Stimulated activated CD8-positive, alpha-beta memory T cell treated with anti-CD3 and anti-CD28 coated beads, Interleukin-4, amount 100 ng/mL, for 48 hours (primary cell): ENCODE measurements at regions not wholly inside any gene's neighbourhood (a gene's known extent, or its start where the extent isn't known, plus 50 kb on each side); places are given as distances from the start of the nearest gene placed in this dataset.

ENCODE experiments used
- DNase-seq: peaks from one replicate; pipeline ENCODE4 v3.0.0-alpha.2; 2020

DNA sequence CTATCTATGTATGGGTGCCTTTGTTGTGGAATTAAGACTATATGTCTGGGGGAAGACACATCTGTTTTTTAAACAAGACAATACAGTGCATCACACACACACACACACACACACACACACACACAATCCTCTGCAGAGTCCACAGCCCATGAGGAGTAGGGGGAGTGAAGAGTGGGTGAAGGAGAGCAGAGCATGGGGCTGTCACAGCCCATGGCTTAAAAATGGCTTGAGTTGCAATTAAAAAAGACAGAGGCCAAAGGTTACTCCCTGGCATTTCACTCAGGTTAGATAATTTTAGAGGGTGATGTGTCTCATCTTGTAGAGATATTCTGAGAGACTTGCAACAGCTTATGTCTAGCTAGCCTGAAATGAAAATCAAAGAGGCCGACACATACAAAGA lies 176.5 kb upstream of the PLXNA2 start:
- no peak for DNase-seq

DNA sequence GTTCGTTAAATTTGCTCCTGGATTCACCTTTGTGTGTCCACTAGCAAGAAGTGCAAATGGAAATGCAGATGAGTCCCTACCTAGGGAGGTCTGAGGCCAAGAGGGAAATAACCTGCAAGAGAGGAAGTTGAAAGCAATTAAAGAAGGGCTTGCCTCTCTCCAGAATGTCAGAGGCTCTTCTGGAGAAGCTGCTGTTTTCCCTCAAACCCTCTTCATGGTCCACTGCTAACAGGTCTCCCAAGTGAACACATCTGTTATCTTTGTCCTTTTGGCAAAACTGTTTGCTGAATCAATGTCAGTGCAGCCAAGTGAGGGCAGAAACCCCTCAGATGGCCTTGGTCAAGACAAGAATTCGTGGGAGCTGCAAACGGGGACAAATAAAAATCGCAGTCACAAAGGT lies 177.3 kb upstream of the PLXNA2 start:
- no peak for DNase-seq

DNA sequence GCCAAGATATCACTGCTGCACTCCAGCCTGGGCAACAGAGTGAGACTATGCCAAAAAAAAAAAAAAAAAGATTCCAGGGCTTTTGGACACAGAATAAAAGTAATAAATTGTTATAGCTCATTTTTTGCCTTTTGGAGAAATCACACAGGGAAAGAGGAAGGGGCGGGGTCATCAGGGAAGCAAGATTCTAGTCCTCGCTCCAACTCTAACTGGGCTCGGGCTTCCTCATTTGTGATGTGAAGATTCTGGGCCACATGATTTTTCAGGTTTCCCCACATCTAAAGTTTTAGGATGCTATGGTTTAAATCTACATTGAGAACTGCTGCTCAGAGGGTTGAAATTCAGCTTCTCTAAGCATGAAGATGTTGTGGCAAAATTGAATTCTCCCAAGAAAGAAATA lies 179.3 kb upstream of the PLXNA2 start:
- no peak for DNase-seq

DNA sequence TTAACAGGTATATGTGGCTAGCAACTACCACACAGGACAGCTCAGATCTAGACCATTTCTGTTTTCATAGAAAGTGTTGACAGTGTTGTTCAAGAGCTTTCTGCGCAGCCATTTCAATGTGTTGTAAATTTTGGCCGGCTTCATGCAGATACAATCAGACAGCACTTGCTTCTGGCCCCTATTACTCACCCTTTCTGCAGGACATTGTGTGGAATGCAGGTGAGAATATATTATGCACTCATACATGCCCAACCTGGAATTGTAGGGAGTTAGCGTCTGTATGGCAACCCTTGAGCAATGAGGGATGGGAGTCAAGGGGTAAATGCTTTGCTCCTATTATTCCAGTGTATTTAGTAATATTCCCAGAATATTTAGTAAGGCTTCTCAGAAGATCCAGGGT lies 180.9 kb upstream of the PLXNA2 start:
- no peak for DNase-seq

DNA sequence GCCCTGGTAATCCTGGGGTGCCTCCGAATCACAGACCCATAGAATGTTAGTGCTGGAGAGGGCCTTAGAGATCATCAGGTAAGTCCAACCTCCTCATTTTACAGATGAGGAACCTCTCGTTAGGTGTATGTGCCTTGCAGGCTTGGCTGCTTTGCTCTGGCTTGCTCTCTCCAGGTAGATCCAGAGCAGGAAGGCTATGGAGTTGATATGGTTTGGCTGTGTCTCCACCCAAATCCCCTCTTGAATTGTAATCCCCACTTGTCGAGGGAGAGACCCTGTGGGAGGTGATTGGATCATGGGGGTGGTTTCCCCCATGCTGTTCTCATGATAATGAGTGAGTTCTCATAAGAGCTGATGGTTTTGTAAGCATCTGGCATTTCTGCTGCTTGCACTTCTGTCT lies 186.0 kb upstream of the PLXNA2 start:
- DNase-seq, result no peak

DNA sequence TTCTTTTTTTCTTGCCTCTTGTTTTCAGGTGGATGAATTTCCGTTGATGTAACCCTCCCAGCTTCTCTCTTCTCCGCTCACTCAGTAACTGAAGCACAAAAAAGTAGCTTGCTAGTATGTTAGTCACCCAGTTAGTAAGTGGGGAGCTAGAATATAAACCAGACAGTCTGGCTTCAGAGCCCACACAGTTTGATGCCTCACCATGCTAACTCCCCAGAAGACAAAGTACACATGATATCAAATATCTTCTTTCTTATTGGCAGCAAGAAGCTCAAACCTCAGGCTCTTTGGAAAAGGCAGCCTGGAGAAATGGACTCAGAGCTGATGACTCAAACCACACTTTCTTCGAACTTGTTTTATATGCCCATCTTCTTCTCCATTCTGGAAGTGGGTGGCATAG lies 187.5 kb upstream of the PLXNA2 start:
- no peak for DNase-seq

DNA sequence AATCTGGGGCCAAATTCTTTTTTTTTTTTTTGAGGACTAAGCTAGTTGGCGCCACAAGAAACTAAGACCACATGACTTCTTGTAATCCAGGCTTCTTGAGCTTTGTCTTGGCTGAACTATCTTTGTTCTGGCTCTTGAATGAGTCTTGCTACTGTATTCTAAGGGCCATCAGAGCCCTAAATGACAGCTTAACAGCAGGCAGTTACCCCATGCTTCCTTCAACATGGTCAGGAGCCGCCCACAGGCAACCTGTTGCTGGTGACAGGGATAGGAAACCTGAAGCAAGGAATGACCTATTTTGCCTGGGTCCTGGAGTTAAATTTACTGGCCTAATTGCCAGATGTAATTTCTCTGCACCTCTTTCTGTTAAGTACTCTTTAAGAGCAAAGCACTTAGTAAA lies 188.2 kb upstream of the PLXNA2 start:
- DNase-seq, result no peak

DNA sequence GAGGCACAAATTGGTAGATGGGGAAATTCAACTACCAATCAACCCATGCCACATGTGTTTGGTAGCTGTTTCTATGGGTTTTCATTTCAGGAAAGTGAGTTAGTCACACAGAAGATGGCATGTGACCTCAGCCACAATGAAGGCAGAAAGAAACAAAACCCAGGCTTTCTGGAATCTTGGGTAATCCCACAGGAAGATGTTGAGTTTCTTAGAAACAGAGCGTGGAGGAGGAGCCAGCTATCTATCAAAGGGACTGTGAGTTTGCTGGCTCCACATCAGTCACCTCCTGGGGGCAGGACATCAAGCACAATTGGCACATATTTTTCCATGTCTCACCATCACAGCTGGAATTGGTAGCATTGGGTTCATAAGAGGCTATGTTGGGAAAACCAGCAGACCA lies 188.9 kb upstream of the PLXNA2 start:
- no peak for DNase-seq

DNA sequence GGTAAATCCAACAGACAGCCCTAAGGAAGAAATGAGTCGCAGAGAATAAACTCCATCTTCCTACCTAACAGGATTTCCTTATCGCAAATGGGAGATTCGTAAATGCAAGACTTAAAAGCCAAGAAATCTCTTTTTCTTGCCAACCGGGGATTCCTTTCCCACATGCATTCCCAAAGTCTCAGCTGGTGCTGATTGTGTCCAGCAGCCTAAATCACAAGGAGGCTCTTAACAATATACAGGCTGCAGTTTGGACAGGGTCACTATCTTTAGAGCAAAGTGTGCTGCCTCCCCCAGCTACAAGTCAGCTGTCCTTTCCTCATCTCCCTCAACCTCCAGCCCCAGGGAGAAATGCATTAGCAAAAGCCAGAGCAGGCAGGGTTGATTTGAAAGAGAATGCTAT lies 189.8 kb upstream of the PLXNA2 start:
- no peak for DNase-seq

DNA sequence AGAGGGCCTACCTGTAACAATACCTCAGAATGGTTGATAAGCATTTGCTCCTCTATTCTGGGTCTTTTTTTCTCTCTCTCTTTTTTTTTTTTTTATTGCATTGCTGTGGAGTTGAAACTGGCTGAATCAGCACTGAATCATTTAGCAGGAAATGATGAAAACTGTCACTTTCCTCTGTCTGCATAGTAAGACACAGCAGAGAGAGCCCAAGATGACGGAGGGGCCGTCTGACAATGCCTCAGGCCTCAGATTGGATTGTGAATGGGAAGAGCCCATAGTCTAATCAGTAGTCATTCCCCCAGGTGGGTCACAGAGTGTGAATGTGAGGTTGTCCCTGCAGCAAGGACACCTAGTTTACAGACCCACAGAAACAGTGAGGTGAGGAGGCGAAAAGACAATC lies 193.2 kb upstream of the PLXNA2 start:
- peak; percentile 25 for DNase-seq

DNA sequence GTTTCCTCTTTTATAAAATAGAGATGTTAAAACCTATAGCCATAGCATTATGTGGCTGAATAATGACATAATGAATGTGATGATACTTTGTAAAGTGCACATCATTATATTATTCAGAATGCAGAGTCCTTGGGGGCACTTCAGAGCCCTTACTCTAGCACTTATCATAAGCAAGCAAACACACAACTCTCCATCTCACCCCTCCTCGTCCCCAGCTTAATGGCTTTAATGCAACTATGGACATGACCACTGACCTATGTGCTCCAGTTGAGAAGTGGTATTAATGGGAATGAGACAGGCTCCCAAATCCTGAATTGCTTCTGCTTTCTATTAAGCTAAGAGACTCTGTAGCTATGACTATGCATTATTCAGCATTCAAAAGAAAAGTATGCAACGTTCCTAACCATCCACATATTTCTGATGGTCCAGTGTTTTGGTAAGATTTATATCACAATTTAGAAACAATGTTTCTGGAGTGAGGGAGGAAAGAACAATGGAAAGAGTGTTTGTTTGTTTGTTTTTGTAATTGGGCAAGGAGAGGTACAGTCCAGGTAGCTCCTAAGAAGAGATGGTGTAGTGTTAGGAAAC lies 194.0 kb upstream of the PLXNA2 start:
- no peak for DNase-seq

DNA sequence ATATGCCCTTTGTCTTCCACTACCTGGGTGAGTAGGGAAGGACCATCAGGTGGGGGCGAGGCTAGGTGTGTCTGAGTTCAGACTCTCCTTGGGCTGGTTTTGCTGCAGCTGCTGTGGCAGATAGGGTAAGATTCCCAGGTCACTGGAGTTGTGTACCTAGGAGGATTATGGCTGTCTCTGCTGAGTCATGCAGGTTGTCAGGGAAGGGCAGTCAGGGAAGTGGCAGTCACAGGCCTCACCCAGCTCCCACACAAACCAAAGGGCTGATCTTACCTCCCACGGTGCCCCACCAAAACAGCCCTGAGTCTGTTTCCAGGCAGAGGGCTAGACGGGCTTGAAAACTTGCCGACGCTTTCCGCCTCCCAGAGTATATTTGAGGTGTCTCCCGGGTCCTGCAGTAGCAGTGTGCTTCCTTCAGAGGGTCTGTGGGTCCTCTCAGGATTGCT lies 201.6 kb upstream of the PLXNA2 start:
- DNase-seq, result no peak

DNA sequence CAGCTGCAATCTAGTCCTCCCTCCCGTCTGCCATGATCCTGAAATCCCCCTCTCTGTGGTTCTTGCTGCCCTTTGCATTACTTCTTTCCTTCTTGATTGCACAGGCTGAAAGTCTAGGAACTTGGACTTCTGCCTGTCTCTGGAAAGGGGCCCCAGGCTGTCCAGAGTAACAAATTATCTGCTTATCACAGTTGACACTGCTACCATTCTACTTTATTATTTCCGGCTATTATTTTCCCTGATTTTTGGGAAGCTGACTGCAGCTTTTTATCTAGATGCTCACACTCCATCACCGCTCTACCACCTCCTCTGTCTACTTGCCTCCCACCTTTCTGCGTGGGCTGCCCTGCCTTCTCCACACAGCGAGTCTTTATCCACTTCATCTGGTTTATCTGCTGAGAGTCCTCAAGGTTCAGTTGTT lies 202.1 kb upstream of the PLXNA2 start:
- DNase-seq, result no peak

DNA sequence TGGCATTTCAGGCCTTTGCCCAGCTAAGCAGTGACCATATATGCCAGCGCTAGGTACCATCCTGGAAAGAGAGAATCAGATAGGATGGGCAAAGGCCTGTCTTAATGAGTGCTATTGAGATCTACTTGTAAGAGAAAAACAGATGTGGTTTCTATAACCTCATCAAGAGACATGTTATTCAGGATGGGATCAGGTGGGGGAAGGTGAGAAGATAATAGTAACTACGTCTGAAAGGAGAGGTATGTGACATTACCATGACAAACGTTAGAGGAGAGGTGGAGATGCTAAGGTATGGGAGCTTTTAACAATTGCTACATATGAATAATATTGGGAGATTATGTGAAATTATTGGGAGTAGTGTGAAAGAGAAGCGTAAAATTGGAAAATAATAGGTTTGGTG lies 204.2 kb upstream of the PLXNA2 start:
- DNase-seq, result no peak

DNA sequence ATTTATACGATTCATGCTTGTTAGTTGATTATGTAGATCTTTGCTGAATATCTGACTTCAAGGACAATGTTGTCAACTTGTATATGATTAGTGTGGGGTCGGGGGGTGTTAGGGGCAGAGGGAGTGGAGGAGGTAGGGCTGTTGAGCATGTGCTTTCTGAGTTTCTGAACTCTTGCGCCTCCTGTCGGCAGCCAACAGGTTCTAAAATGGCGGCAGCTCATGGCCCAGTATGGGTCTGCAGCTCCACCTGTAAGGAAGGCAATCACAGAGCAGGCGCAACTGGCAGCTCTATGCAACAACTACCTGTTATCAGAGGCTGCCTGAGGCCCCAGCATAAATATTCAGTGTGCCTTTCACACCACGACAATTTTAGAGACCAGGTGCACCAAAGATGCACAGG lies 205.8 kb upstream of the PLXNA2 start:
- DNase-seq, result no peak

DNA sequence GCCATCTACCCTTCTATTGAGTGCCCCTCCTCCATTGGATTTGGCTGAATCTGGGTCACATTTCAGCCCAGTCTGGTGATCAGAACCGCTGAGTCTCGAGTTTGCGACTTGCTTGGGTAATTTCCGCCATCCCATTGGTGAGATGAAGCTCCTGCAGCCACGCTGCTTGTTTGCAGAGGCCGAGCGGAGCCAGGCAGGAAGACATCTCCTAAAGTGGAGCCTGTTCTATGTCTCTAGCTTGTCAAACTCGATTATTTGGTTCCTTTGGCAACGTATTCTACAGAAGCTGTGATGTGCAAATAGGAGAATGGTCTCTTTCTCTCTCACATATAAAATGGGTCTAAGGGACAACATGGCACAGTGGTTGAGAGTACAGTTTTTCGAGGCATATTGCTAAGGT lies 206.8 kb upstream of the PLXNA2 start:
- no peak for DNase-seq

DNA sequence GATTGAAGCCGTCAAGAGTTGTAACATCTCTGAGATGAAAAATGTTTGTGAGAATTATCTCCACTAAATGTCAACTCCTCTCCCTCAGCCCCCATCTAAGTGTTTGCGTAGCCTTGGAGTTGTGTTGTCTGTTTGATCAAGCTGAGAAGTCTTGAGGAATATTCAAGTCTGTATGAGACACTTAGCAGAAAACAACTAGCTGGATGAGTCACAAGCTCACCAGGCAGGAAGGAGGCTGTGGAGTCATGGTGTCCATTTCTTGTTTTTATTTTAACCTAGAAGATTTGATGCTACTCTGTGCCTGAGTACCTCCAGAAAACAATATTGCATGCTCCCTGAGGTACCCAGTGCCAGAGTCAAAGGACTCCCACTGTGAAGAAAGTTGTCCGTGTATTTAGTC lies 211.6 kb upstream of the PLXNA2 start:
- DNase-seq, result no peak

DNA sequence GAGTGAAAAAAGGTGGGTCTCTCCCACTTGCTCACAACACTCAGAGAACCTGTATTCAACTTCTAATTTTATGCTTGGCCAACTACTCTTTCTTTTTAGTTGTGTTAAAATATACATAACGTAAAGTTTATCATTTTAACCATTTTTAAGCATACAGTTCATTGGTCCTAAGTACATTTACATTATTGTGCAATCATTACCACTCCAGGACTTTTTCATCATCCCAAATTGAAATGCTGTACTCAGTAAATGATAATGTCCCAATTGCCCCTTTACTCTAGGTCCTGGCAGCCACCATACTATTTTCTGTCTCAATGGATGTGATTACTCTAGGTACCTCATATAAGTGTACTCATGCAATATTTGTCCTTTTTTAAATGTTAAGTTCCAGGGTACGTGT lies 212.3 kb upstream of the PLXNA2 start:
- DNase-seq, result no peak

DNA sequence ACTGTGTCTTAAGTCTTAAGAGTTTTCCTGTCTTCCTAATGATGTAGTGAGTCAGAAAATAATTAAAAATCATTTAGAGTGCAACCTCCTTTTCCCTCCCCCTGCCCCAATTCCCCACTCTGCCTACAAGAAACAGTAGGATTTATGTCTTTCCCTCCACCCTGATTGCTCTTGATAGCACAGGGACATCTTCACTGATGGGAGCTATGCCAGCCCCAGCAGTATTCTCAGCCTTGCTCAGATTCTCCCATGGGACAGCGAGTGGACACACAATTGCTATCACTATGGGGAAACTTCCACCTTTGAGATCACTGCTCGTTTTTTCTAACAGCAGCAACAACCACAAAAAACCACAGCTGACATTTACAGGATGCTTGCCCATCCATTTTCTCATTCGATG lies 216.6 kb upstream of the PLXNA2 start:
- DNase-seq, result no peak

DNA sequence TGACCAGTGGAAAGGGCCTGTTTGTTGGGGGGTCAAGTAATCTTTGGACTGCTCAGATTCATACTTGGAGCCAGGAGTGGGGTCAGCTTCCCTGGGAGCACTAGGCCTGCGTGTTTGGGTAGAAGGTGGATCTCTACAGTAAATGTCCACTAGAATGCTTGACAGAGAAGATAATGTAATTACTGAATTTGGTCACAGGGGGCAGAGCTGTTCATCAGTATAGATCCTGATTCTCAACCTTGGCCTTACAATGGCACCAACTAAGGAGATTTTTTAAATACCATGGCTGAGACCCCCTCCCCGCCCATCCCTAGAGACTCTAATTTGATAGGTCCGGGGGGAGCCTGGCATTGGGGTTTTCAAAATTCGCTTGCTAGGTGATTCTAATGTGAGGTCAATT lies 217.5 kb upstream of the PLXNA2 start:
- no peak for DNase-seq

DNA sequence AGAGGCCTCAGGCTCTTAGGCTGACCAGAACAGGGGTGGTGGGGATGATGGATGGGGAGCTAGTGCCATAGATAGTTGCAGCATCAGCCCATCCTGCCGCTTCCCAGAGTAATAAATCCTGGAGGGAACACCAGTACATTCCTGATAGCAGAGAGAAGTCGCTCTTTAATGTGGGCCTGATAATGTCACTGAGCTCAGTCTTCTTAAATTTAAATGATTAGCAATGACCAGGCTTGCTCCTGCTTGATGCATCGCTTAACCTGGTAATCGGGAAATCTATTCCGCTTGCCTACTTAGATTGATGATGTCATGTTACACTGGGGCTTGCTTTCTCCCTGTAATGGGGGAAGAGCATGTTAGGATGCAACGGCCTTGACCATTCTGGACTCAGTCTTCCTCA lies 218.6 kb upstream of the PLXNA2 start:
- DNase-seq, result no peak

DNA sequence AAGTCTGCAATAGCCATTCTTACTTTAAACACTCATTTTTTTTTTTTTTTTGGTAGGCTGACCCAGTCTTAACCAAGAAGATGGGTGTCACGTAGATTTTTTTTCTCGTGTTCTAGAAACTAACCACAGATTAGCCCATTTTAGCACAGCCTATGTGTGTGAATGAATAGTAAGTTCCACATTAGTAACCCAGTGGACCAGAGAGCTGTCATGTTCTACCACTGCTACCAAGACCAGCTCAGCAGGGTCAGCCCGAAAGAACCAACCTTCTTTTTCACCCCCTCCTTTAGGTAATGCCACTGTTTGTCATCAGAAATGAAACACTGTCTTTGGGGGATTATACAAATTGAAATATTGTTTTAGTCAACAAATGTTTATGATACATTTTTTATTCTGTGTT lies 221.1 kb upstream of the PLXNA2 start:
- DNase-seq, result no peak

DNA sequence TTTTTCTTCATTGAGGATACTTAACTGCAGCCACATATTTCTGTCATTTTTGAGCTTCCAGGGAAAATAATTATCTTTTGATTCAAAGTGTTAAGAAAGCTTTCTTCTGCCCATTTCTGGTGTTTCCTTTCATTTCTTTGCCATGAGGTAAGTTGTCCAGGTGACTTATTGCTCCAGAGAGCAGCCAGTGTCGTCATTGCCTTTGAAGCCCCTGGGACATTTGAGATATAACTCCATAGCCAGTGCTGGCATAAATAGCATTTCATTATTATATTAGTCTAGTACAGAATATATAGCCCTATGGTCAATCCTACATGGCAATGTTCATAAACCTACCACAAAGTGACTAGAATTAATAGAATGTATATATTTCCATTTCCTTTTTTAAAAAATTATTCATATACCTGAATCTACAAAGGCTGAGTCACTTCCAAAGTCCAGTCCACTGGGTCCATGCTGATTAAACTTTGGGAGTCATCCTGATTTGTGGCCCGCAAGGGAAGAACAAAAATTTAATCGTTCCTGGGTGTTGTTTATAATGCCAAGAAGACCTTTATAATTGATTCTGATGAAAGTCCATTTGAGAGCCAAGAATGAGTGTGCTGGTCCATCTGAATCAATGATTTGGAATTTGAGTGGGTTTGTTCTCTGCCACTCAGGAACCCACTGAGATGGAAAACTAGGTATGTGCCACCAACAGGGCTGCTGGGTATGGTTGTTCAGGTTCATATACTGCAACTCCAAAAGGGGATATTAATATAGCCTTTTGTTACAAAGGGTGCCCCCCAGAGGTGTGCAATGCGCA lies 221.8 kb upstream of the PLXNA2 start:
- DNase-seq, result no peak

DNA sequence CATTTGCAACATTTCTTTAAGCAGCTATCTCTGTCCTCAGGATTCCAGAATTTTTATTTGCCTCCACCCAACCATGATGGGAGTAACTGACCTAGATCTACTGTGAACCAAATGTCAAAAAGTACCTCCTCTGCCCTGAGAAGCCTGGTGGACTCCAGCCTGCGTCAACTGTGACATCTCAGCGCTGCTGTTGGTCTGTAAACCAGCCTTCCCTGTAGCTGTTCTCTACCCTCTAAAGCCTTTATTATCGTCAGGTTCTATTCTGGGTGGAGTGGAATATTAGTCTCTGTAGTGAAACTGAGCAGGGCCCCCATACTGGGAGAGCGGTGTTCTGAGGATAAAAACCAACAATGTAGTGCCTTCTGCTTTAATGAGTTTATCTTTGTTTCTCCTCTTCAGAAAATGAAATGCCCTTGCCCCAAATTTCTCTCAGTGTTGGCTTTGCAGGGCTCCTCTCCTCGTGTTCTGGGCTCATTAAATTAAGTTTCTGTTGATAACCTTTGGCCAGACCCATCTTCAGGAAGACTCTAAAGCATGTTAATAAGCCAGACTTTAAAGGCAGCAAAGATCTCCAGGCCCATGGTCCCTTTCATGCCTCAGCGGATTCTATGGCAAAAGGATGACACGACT lies 223.1 kb upstream of the PLXNA2 start:
- DNase-seq, result no peak

DNA sequence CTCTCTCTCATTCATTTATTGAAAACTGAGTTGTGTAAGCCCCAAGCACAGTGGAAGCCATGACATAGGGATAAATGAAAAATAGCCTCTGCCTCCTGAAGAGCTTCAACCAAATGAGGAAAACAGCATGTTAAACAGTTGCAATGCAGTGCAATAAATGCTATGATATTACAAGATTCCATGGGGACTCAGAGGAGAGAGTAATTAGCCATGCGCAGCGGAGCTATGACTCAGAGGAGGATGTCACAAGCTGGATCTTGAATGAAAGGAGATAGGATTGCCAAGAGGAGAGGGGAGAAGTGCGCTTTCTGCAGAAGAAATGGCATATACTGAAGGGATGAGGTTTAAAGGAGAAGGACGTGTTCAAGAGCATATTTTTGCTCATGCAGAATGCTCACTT lies 231.3 kb upstream of the PLXNA2 start:
- no peak for DNase-seq
